NCI-H1092 treated with DMSO at 0.1 percent for 48 hours (cell line): ENCODE measurements at regions not wholly inside any gene's neighbourhood (a gene's known extent, or its start where the extent isn't known, plus 50 kb on each side); places are given as distances from the start of the nearest gene placed in this dataset.
"Not testable (repeated sequence)": the region's sequence is repeated elsewhere in the genome, so short reads cannot be mapped to it uniquely, and the experiment has no call there.

ENCODE experiments used
- DNase-seq: peaks from one replicate; lab custom pipeline; 2025; lab: John Stamatoyannopoulos, UW

DNA sequence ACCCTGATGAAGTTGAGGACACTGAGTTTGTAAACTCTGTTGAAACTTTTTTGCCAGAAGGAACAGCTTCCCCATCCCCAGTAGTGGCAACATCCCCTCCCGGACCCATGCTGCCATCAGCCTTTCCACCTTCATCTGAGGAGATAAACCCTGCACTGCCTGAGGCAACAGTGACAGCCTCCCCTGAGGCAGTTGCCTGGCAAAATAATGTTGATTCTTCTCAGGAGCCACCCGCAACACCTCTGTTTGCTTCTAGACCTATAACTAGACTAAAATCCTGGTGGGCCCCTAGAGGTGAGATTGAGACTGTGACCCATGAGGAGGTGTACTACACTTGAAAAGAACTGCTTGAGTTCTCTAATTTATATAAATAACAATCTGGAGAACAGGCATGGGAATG, 597.6 kb upstream of the NR3C2 start:
- not testable (repeated sequence) for DNase-seq

GRCh38 chr4:149031399-149031798, 589.2 kb upstream of the NR3C2 start:
- no peak for DNase-seq

DNA sequence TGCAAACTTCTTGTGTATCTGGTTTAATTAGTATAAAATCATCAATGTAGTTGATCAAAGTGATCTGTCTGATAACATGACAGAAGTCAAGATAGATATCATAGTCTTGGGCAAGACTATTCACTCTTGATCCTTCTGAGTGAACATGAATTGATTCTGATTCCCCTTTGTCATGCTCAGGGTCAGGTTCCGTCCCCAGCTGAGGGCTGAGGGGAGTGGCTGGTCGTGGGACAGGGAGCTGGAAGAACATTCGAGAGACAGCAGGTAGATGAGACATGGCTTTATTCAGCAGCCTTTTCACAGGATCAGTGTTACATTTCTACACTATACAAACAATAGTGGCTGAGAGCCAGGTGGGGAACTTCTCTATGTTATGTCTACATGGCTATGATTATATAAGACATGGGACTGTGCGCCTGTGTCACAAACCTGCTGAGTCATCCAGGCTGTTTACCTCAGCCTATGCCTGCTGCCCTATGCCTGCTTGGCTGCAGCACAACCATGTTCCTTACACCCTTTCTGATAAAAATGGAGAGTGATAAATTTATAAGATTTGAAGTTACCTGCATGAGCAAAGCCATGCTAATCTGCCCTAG, 586.9 kb upstream of the NR3C2 start:
- DNase-seq: no peak

- DNase-seq: no peak
These were observed 584.5 kb upstream of the NR3C2 start for GRCh38 chr4:149026696-149027095.

- no peak for DNase-seq
These were observed 575.0 kb upstream of the NR3C2 start for GRCh38 chr4:149017002-149017734.

DNA sequence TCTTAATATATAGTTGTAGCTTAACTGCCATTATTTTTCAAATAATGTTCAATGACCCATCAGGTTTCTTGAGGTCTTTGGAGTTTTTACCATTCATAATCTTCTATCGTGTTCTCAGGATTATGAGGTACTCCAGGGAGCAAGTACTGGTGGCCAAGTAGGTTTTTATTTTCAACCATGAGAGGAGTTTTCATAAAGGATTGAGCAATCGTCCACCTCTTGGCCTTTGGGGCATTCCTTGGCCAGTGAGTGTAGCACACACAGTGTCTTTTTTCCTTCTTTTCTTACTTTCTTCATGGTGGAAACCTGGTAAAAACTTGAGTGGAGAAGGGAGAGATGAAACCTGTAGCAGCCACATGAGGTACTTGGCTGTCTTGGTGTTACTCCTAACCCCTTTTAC, 567.0 kb upstream of the NR3C2 start:
- DNase-seq: no peak

DNA sequence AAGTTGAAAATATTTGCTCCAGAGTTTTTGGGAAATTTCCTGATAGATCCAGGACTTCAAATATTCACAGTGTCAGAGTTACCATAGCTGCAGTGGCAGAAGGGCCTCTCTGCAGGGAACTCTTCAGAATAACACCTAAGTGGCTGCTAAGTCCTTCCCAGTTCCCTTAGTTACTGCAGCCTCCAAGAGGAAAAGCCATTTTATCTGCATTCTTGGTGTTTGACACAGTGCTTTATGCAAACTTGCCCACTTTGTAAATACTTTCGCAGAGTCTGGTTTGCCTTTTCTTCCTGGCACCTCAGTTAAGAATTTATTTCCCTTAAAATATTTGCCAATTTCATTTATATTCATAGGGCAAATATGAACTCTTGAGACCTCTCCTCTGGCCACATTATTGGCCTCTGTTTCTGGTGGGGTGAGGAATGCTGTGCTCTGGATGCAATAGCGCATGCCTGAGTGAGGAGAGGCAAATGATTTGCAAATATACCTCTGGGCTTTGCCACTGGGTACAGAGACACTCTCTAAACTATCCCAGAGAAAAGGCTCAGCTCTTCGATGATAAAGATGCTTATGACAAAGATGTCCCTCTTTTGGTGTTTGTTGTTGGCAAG, 566.3 kb upstream of the NR3C2 start:
- DNase-seq: no peak

DNA sequence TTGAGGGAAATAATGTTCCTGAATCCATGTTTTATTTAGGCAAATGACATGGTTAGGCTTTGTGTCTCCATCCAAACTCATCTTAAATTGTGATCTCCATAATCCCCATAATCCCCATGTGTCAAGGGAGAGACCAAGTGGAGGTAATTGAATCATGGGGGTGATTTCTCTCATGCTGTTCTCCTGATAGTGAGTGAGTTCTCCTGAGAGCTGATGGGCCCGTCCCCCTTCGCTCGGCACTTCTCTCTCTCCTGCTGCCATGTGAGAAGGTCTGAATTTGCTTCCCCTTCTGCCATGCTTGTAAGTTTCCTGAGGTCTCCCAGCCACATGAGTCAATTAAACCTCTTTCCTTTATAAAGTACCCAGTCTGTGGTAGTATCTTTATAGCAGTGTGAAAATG, 563.0 kb upstream of the NR3C2 start:
- DNase-seq: no peak

DNA sequence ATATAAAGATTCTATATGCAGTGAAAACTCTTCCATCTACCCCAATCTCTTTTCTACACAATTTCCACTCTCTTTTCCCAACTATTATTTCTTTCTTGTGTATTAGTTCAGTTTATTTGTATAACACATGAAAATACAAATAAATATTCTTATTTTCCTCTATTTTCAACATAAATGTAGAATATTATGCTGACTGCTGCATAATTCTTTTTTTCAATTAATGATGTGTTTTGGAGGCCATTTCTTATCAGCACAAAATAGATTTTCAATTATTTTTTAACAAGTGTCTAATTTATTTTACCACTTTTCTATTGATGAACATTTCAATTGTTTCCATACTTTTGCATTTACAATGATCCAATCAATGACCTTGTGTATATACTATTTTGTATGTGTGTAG, 557.7 kb upstream of the NR3C2 start:
- DNase-seq: no peak

DNA sequence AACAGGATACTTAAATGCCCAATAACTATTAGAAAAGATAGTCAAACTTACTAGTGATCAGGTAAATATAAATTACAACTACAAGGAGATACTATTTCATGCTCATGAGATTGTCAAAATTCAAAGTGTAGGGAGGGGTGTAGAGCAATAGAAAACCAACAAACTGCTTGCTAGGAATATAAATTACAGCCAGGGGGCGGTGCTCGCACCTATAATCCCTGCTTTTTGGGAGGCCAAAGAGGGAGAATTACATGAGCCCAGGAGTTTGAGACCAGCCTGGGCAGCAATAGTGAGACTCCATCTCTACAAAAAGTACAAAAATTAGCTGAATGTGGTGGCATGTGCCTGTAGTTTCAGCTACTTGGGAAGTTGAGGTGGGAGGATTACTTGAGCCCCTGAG, 556.5 kb upstream of the NR3C2 start:
- DNase-seq: no peak

- no peak for DNase-seq
These were observed 544.7 kb upstream of the NR3C2 start for GRCh38 chr4:148986951-148987350.

DNA sequence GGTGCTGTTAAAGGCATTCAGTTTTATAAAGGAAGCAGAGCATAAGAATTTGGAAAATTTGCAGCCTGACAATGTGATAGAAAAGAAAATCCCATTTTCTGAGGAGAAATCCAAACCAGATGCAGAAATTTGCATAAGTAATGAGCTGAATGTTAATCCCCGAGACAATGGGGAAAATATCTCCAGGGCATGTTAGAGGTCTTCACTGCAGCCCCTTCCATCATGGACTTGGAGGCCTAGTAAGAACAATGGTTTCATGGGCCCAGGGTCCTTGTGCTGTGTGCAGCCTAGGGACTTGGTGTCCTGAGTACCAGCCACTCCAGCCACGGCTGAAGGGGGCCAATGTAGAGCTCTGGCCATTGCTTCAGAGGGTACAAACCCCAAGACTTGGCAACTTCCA, 542.7 kb upstream of the NR3C2 start:
- no peak for DNase-seq

DNA sequence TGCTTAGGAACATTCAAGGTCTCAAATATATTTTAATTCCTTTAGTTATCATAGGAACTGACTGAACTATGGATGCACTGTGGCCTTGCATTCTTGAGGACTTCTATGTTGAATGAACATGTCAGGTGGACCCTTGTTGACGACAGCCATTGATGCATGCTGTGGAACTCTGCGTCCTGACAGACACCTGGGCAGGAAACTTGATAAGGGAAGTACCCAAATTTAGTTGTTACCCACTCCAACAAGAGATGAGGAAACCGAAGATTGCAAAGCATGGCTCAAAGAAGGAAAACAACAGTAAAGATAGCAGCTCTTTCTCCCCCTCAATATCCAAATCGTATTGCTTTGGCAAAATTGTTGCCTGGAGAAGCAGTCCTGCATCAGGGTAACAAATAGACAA, 540.0 kb upstream of the NR3C2 start:
- DNase-seq: no peak

DNA sequence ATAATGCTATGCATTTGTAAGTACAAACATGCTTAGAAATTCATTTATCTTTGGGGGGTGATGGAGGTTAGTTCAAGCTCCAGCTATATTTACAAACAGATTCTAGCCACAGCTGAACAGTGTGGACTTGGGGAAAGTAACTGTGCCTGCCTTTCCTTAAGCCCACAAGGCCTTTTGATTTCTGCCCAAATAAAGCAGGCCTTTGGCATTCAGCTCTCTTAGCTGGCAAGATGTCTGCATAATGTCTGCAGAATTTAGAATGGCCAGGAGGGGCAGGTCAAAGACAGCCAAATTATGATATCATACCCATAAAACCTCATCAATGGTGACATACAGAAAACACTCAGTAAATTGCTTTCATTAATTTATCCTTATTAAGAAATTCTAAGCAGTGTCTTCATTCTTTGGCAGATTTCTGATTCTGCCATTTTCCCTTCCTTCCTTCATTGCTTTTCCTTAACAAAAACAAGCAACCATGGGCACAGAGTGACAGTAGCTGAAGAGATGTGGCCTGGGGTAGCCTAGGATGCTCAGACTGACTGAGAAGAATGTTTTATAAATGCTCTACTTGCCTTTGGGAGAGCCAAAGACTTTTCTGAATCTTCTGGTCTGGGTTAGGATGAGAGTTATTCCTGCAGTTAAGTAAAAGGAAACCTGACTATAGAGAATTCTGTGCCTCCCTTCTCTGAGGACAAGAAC, 538.7 kb upstream of the NR3C2 start:
- DNase-seq: no peak

DNA sequence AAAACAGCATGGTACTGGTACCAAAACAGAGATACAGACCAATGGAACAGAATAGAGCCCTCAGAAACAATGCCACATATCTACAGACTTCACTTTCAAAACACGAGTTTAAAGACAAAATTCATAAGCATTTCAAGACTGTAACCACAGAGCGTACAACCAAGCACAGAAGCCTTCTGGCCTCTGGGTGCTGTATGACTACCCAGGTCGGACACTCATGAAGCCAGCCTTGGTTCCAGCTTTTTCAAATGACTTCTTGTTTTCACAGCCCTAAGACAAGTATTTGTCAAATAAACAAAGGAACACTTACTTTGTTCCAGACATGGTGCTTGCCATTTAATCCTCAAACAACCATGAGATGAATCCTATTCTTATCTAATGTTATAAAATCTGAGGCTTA, 536.1 kb upstream of the NR3C2 start:
- no peak for DNase-seq

DNA sequence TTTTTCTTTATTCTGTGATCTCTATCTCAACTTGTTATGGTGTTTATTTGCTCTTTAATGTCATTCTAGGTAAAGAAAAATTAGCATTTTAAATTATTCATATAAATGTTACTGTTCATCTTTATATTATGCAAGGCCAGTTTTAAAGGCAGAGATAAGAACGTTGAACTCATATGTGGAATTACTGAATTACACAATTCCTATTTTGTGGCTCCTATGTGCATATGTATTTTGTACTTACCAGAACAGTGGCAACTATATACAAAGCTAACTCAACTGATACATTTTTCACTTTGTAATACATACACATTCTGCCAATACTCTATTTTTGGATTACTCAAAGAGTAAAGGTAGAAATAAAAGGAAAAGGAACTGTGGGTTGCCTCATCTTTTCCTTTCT, 533.2 kb upstream of the NR3C2 start:
- DNase-seq: no peak

DNA sequence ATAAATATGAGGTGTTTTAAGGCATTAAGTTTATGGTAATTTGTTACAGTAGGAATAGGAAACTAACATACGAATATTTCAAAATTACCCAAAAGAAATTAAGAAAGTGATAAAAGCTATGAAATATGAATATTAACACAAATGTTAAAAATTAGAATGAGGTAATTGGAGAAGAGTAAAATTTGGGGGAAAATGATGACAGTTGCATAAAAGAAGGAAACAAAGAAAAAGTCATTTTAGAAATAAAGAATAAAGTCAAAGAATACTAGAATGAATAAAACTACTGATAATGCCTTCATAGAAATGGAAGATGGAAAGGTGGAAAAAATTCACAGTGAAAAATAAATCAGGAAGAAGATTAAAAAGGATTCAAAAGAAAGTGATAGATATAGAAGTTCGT, 522.9 kb upstream of the NR3C2 start:
- no peak for DNase-seq

DNA sequence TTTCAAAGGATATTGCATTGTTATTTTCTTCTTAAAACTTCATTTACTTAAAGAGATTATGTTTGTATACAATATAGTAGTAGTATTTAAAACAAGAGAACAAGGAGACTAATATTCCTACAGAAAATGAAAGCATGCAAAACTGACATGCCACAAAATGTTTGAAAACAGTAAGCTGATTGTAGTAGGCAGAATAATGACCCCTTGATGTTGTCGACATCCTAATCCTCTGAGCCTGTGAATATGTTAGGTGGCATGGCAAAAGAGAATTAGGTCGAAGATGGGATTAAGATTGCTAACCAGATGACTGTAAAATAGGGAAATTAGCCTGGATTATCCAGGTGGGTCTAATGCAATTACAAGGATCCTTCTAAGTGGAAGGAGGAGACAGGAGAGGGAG, 522.2 kb upstream of the NR3C2 start:
- no peak for DNase-seq

DNA sequence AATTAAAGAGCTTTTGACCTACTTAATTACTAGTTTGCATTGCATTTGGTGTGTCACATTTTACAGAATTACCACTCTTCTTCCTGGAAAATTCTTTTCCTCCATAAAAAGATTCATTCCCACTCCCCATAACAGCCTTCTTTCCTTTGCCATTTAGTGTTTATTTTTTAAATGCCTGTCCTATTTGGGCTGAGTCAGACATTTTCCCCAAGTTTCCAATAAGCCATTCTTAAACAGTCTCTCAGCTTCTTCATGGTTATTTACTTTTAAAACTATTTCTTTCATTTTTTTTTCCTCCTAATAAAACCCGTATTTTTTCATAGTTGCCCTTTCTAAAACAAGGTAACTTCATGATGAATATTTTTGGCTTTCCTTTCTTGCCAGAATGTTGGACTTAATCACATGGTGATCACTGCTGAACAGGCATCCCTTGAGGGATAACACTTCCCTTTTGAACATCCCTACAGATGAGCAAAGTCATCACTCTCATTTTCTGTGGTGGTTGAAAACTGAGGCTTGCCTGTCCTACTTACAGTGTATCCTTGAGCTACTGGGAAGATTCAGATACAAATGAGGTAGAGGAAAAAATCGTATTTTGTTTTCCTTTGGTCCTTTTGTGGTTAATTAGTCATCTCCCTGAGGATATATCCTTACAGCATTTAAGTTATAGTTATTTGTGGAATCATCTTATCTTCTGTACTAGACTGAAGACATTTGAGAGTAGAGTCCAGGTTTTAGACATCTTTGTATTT, 520.5 kb upstream of the NR3C2 start:
- no peak for DNase-seq

DNA sequence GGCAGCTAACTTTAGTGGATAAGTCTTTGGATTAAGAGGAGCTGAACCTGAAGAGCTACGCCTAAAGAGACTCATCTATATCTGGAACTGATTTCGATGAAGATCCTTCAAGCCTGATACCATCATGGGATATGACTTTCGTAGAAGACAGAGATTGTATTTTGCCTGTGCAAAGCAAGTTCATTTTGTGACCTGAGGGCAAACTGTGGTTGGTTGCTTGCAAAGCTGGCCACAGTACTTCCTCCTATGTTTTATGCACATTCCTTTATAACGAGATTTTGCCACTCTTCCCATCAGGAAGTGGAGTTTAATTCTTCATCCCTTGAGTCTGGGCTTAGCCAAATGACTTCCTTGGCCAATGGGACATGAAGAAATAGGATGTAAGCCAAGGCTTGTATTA, 519.3 kb upstream of the NR3C2 start:
- no peak for DNase-seq

- DNase-seq: no peak
These were observed 516.1 kb upstream of the NR3C2 start for GRCh38 chr4:148958317-148958716.

GRCh38 chr4:148955564-148956297, 513.5 kb upstream of the NR3C2 start:
- no peak for DNase-seq
